ENCODE measurements at regions not wholly inside any gene's neighbourhood (a gene's known extent, or its start where the extent isn't known, plus 50 kb on each side); places are given as distances from the start of the nearest gene placed in this dataset.
"Not testable (repeated sequence)": the region's sequence is repeated elsewhere in the genome, so short reads cannot be mapped to it uniquely, and the experiment has no call there.

DNA sequence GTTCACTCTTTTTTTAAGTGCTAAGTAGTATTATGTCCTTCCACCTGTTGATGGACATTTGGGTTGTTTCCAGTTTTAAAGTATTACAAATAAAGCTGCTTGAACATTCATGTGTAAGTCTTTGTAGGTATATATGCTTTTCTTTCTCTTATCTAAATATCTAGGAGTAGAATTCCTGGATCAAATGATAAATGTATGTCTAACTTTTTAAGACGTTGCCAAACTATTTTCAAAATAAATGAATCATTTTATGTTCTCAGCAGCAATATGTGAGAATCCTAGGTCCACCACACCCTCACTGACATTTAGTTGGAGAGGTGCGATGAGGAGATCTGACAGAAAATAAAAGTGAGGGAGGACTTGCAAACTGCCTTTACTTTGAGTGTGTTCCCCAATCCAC lies 291.7 kb upstream of the UGT8 start:
- Mint-ChIP-seq H3K36me3 (no peaks in the 10 kb centered on the region), H3K9me3 (no peaks in the 10 kb centered on the region), H3K27ac (no peak overlapping the region), H3K4me3 (no peak overlapping the region), H3K4me1 (no peaks in the 10 kb centered on the region)
- DNase-seq (ENCODE audit: low spot score in 2 of 2) (no peak), ATAC-seq (no peak)

DNA sequence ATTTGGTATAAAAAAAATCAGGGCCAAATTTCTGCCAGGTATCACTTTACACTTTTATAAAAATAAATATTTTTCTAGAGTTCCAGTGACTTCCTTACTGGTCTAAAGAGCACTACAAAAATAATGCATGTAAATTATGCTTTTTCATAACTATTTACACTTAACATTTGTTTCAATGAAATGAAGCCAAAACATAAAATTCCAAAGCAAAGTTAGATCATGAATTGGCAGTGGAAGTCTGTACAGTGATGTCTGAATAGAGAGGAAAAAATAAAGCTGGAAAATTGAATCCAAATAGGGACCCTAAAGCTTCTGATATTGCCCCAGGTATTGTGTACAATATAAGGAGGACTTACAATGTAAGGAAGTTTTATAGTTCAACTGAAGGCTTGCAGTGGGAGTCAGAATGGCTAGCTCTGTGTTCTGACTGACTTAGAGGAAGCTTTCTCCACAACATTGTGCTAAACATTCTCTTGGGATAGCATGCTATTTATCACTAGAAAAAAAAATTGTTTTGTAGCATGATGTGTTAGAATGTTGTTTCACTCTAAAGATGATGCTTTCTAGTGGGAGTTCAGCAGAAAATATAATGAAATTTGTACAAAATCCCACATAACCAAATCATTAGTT lies 288.2 kb upstream of the UGT8 start:
- Mint-ChIP-seq H3K4me1 (no peaks in the 10 kb centered on the region), H3K9me3 (no peaks in the 10 kb centered on the region), H3K27ac (no peak overlapping the region), H3K36me3 (no peaks in the 10 kb centered on the region), H3K4me3 (no peak overlapping the region)
- DNase-seq (ENCODE audit: low spot score in 2 of 2) (no peak), ATAC-seq (no peak)

DNA sequence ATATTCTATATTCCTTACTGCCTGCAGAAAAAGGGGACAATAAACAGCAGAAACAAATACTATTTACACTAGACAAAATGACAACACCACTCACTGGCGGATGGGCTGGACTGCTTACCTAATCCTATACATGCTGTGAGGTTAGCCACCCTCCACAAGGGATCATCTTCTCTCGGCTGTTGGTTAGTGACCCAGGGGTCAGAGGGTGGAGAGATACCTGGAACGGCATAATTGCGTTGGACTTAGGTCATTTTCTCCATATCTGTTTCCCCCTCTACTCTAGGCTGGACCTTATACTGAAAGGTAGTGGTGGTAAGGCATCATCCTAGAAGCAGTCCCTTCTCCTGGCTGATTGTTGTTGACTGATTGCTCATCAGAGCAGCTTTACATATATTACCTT lies 286.8 kb upstream of the UGT8 start:
- no peaks in the 10 kb centered on the region for H3K4me1 Mint-ChIP-seq
- H3K9me3 Mint-ChIP-seq: no peaks in the 10 kb centered on the region
- H3K36me3 Mint-ChIP-seq: no peaks in the 10 kb centered on the region
- no peak overlapping the region for H3K4me3 Mint-ChIP-seq
- no peak overlapping the region for H3K27ac Mint-ChIP-seq
- no peak for ATAC-seq
- no peak for DNase-seq (ENCODE audit: low spot score in 2 of 2)

DNA sequence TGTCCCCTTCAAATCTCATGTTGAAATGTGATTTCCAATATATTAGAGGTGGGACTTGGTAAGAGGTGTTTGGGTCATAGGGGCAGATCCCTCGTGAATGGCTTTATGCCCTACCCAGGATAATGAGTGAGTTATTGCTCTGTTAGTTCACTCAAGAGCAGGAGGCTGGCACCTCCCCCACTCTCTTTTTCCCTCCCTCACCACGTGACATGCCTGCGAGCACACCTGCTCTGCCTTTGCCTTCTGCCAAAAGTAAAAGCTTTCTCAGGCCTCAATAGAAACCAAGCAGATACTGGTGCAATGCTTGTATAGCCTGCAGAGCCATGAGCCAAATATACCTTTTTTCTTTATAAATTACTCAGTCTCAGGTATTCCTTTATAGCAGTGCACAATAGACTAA lies 286.3 kb upstream of the UGT8 start:
- H3K9me3 Mint-ChIP-seq: no peaks in the 10 kb centered on the region
- DNase-seq (ENCODE audit: low spot score in 2 of 2) (no peak), ATAC-seq (no peak)
- H3K4me3 Mint-ChIP-seq: no peak overlapping the region
- H3K36me3 Mint-ChIP-seq: no peaks in the 10 kb centered on the region
- no peak overlapping the region for H3K27ac Mint-ChIP-seq
- no peaks in the 10 kb centered on the region for H3K4me1 Mint-ChIP-seq

DNA sequence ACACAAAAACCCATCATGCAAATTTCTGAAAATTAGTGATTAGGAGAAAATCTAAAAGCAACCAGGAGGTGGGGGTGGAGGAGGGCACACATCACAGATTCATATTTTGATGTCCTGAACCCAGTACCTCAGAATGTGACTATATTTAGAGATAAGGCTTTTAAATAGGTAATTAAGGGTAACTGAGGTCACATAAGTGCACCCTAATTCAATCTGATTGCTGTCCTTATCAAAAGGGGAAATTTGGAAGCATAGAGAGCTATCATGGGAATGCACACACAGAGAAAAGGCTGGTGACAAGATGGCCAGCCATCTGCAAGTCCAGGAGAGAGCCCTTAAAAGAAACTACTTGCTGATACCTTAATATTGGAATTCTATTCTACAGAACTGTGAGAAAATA lies 281.8 kb upstream of the UGT8 start:
- Mint-ChIP-seq H3K4me1 (no peaks in the 10 kb centered on the region), H3K9me3 (no peaks in the 10 kb centered on the region), H3K27ac (no peak overlapping the region), H3K36me3 (no peaks in the 10 kb centered on the region), H3K4me3 (no peak overlapping the region)
- ATAC-seq: no peak
- DNase-seq (ENCODE audit: low spot score in 2 of 2): no peak

DNA sequence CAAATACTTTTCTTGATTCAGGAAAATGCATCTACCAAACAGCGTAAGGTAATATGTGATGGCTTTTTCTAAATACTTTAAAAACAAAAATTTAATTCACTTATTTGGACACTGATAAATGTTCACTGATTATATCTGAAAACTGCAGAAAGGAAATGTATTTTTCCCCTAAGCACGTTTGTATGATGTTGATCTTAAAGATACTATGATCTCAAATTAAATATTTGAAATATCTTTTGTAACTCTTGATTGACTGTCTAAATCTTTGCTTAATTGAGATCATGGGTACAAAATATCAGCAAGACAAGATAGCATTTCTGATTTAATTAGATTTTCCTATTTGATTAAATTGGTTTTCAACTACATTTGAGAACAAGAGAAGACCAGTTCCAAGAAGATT lies 281.0 kb upstream of the UGT8 start:
- no peak overlapping the region for H3K4me3 Mint-ChIP-seq
- H3K4me1 Mint-ChIP-seq: no peaks in the 10 kb centered on the region
- DNase-seq (ENCODE audit: low spot score in 2 of 2) (no peak), ATAC-seq (no peak)
- no peak overlapping the region for H3K27ac Mint-ChIP-seq
- H3K9me3 Mint-ChIP-seq: no peaks in the 10 kb centered on the region
- no peaks in the 10 kb centered on the region for H3K36me3 Mint-ChIP-seq

DNA sequence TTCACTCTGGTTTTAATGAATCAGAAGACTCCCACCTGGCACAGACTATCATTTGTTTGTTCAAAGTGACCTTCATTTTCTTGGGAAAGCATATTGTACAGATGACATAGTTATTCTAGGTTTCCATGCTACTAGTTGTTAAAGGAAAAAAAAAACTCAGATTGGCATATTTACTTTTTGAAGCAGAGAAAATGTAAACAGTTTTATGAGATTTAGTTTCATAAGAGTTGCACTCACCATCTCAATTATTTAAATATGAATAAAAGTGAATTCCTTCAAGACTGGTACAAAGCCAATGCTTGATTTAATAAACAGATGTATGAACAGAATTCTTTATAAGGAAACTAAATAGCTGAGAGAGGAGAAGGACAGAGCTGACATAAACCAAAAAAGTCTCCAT lies 280.3 kb upstream of the UGT8 start:
- DNase-seq (ENCODE audit: low spot score in 2 of 2): no peak
- H3K36me3 Mint-ChIP-seq: no peaks in the 10 kb centered on the region
- no peak overlapping the region for H3K27ac Mint-ChIP-seq
- H3K4me3 Mint-ChIP-seq: no peak overlapping the region
- no peaks in the 10 kb centered on the region for H3K9me3 Mint-ChIP-seq
- ATAC-seq: no peak
- H3K4me1 Mint-ChIP-seq: no peaks in the 10 kb centered on the region

DNA sequence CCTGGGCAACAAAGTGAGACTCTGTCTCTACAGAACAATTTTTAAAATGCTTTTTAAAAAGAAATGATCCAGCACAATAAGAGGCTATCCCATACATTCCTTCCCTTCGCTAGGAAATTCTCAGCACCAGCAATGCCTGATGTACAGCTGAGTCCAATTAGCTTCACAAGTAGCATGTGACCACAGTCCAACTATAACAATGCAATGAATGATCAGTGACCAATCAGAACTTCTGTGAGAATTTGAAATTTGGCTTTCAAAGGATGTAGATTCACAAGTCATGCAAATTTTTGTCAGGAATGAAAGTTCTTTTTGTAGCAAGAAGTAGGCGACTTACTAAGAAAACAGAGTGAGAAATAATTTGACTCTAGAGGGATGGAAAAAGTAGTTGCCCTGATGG lies 278.5 kb upstream of the UGT8 start:
- Mint-ChIP-seq H3K4me1 (no peaks in the 10 kb centered on the region), H3K4me3 (no peak overlapping the region), H3K27ac (no peak overlapping the region), H3K9me3 (no peaks in the 10 kb centered on the region), H3K36me3 (no peaks in the 10 kb centered on the region)
- no peak for DNase-seq (ENCODE audit: low spot score in 2 of 2)
- ATAC-seq: no peak

DNA sequence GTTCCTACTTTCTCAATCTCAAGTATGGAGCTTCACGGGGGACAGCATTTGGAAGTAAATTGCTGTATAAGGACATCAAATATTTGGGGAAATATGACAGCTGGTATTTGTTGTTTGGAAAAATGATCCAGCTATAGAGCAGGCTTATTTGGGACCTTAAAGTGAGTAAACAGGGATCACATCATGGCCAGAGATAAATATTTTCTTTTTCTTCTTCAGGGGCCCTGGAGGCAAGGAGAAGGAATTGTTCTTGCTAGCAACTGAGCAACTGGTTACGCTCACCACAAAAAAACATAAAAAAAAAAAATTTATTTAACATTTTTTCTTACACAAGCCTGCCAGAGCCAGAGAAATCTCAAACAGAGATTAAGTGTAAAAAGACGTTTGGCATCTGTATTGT lies 277.2 kb upstream of the UGT8 start:
- Mint-ChIP-seq H3K4me3 (no peak overlapping the region), H3K27ac (no peak overlapping the region), H3K36me3 (no peaks in the 10 kb centered on the region), H3K4me1 (no peaks in the 10 kb centered on the region), H3K9me3 (no peaks in the 10 kb centered on the region)
- no peak for ATAC-seq
- DNase-seq (ENCODE audit: low spot score in 2 of 2): no peak

DNA sequence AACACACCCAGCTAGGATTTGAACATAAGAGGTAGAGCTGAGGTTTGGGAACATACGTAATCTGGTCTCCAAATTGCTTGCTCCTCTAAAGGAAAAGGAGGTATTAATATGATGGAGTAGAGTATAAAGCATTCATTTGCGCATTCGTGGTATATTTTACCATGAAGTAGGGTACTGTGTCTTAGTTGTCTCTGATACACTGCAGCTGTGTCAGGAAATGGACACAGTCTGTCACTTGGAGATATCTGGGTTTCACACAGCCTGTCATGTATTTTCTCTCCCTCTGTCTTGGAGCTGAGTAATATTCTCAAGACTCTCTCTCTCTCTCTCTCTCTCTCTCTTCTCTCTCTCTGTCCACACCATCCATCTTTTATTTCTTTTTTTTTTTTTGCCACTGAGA lies 274.8 kb upstream of the UGT8 start:
- Mint-ChIP-seq H3K36me3 (no peaks in the 10 kb centered on the region), H3K27ac (no peak overlapping the region), H3K4me1 (no peaks in the 10 kb centered on the region), H3K4me3 (no peak overlapping the region), H3K9me3 (no peaks in the 10 kb centered on the region)
- DNase-seq (ENCODE audit: low spot score in 2 of 2): no peak
- no peak for ATAC-seq

DNA sequence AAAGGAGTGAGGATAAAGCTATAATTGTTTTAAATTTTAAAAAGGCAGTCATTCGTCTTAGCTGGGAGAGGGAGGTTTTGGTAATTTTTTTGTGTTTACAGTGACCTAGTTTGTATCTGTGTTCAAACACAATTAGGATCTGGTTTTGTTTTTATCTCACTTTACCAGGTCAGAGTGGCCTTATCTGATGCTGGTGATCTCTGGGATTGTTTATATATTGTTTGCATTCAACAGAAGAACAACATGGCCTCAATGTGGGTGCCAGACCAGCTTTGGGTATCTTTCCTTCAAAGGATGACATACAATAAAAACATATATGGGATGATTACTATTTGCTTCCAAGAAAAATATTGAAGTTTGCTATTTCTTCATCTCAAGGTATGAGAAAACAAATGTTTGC lies 272.2 kb upstream of the UGT8 start:
- DNase-seq (ENCODE audit: low spot score in 2 of 2): no peak
- Mint-ChIP-seq H3K9me3 (peaks cover 2% of the 10 kb centered on the region), H3K36me3 (no peaks in the 10 kb centered on the region), H3K27ac (no peak overlapping the region), H3K4me3 (no peak overlapping the region), H3K4me1 (no peaks in the 10 kb centered on the region)
- no peak for ATAC-seq

DNA sequence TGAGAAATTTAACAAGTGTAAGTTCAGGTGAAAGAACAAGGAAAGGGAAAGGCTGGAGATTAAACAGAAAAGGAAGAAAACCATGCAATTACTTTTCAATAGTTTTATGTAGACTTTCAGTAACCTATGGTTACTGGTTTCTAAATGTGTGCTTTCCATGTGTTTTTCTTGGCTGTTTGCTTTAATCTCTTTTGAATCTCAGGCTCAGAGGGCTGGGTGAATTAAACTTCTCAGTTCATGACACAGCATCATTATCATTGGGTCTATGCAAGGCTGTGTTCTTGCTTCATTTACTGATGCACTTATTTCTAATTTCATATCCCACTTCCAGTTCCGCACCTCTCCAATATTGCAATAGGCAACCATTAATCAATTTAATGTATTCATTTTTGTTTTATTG lies 266.5 kb upstream of the UGT8 start:
- Mint-ChIP-seq H3K4me3 (no peak overlapping the region), H3K36me3 (no peaks in the 10 kb centered on the region), H3K4me1 (no peaks in the 10 kb centered on the region), H3K27ac (no peak overlapping the region), H3K9me3 (peaks cover 4% of the 10 kb centered on the region)
- ATAC-seq (no peak), DNase-seq (ENCODE audit: low spot score in 2 of 2) (no peak)

DNA sequence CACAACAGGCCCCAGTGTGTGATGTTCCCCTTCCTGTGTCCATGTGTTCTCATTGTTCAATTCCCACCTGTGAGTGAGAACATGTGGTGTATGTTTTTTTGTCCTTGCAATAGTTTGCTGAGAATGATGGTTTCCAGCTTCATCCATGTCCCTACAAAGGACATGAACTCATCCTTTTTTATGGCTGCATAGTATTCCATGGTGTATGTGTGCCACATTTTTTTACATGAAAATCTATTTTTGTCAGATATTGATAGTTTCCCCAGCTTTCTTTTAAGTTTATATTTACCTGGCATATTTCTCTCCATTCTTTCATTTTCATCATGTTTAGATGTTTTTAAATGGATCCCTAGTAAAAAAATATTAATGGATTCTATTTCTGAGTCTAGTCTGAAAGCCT lies 264.2 kb upstream of the UGT8 start:
- not testable (repeated sequence) for ATAC-seq; DNase-seq (ENCODE audit: low spot score in 2 of 2); H3K4me1 Mint-ChIP-seq; H3K9me3 Mint-ChIP-seq; H3K36me3 Mint-ChIP-seq; H3K4me3 Mint-ChIP-seq; H3K27ac Mint-ChIP-seq

DNA sequence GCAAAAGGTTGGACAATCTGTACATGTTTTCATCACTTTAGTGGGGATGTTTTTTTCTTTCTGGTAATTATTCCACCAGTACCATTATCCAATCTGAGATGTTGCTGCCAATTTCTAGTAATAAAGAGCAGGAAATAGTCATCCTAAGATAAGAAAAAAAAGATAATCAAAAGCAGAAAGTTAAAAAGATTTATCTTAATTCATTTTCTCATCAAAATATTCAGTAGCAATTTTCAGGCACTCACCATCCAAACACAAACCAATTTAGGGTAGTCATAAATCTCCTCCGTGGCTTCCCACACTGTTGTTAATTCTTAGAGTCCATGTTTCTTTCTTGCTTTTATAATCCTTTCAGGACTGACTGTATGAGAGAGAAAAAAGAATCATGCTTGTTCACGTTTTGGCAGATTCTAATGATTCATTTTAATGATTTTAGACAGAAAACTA lies 263.7 kb upstream of the UGT8 start:
- Mint-ChIP-seq H3K27ac (no peak overlapping the region), H3K4me3 (no peak overlapping the region), H3K36me3 (no peaks in the 10 kb centered on the region), H3K9me3 (peaks cover 3% of the 10 kb centered on the region), H3K4me1 (no peaks in the 10 kb centered on the region)
- ATAC-seq: no peak
- no peak for DNase-seq (ENCODE audit: low spot score in 2 of 2)

DNA sequence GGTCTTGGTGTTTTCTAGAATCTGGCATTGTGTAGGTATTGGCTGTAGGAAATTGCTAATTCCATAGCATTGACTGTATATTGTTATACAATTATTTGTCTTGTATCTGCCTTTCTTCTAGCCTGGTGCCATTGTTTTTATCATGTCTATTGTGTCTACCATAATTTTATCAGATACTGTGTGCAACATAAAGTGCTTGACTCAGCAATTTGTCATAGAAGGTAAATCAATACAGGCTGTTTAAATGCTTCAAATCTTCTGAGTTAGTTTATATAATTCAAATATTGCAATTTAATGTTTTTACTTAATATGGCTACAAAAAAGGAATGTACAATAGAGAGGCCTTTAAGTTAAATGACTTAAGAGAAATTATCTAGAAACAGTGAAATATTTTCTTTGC lies 263.3 kb upstream of the UGT8 start:
- peaks cover 2% of the 10 kb centered on the region for H3K9me3 Mint-ChIP-seq
- no peak overlapping the region for H3K27ac Mint-ChIP-seq
- DNase-seq (ENCODE audit: low spot score in 2 of 2) (no peak), ATAC-seq (no peak)
- H3K4me3 Mint-ChIP-seq: no peak overlapping the region
- H3K36me3 Mint-ChIP-seq: no peaks in the 10 kb centered on the region
- H3K4me1 Mint-ChIP-seq: no peaks in the 10 kb centered on the region

DNA sequence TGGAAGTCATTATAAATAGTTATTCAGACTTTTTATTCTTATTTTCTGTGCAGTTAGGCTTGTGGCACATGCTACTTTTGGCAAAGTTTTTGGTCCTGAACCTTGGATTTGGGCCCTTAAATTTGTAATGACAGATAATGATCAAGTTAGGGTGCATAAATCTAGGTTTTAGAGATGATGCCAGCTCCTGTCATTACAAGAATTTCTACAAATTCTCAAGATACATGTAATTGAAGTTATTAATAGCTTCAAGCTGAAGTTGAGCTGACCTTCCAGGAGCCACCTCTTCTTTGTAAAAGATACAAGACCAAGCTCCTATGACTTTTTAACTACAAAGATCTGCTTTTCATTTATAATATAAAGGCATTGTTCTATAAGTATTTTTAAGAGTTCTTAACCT lies 255.6 kb upstream of the UGT8 start:
- Mint-ChIP-seq H3K36me3 (no peaks in the 10 kb centered on the region), H3K9me3 (no peaks in the 10 kb centered on the region), H3K4me1 (no peaks in the 10 kb centered on the region), H3K27ac (no peak overlapping the region), H3K4me3 (no peak overlapping the region)
- DNase-seq (ENCODE audit: low spot score in 2 of 2) (no peak), ATAC-seq (no peak)

DNA sequence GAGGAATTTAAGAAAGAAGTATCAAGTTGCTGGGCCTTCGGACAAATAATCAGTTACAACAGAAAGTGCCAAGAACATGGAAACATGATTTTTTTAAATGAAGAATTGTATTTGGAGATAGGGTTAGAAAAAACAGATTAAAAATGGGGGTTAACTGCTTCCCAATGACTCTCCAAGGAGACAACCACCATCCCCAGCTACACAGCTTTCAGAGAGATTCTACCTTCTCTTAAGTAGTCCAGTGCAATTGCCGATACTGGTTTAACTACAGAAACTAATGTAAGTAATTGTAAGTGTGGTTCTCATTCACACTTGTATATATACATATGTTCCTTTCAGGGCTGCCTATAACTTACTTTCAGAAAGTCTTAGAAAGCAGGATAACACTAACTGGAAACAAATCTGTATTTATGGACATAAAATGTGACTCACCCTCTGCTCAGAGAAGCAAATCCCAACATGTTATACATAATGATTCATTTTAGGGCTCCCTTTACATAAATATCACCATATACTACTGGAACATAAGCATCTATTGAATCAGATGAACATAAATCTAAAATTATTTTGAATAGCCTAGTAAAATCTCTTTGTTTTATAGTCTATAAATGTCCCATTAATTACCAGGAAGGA lies 248.9 kb upstream of the UGT8 start:
- no peaks in the 10 kb centered on the region for H3K36me3 Mint-ChIP-seq
- no peak for ATAC-seq

More for the DNA sequence above, 248.9 kb upstream of the UGT8 start:
- Mint-ChIP-seq H3K27ac (no peak overlapping the region), H3K4me3 (no peak overlapping the region), H3K9me3 (peaks cover 4% of the 10 kb centered on the region), H3K4me1 (no peaks in the 10 kb centered on the region)
- DNase-seq (ENCODE audit: low spot score in 2 of 2): no peak
